Stimulated activated CD8-positive, alpha-beta memory T cell treated with anti-CD3 and anti-CD28 coated beads, Interleukin-4, amount 100 ng/mL, for 48 hours (primary cell): ENCODE measurements at regions not wholly inside any gene's neighbourhood (a gene's known extent, or its start where the extent isn't known, plus 50 kb on each side); places are given as distances from the start of the nearest gene placed in this dataset.
"Not testable (repeated sequence)": the region's sequence is repeated elsewhere in the genome, so short reads cannot be mapped to it uniquely, and the experiment has no call there.

Source experiments
- DNase-seq: peaks from one replicate; pipeline ENCODE4 v3.0.0-alpha.2; 2020

- DNase-seq = no peak
Measured at GRCh38 chr18:40313030-40313642, 1641.9 kb upstream of the PIK3C3 start.

DNA sequence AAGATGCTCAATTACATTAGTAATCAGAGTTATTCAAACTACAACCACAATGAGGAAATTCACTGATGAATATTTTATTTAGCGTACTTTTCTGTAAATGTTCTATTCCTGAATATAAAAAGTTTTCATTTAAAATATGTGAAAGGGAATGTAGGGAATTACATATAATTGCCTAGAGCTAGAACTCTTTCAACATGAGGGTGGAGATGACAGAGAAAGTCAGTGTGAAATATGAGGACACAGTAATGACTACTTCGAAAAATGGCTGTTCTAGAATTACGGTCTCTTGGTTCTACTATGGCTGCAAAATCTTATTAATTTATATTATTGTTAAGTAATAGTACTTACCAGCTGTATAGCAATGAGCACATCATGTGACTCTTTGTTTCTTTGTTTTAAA lies 1647.4 kb upstream of the PIK3C3 start:
- no peak for DNase-seq

- DNase-seq = no peak
Measured at GRCh38 chr18:40296717-40297413, 1658.2 kb upstream of the PIK3C3 start.

DNA sequence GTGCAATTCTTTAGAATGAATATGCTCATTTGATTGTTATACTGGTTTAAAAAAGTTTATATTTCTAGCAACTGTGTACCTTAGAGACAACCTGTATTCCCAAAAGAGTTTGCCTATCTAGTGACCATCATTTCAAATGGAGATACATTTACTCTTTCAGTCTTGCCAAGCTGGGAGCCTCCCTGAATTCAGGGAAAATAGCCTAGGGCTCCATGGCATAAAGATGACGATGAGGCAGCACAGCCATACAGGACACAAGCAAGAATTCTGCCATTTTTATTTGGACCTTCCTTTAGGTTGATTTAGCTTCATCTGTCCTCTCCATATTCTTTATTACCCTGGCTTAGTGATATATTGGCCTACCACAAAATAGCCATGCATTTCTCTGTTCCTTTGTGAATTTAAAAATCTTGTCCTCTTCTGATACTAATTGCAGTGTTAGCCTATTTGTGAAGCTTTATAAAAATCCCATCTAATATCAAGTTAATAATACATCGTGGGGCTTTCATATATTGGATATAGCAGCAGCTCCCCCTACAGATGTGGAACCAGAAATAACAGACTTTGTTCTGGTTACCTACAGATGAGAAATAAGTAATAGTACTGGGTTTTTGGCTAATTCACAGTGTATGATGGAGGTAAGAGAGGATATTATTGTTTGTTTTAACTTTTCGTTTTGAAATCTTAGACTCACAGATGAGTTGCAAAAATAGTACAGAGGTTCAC lies 1661.9 kb upstream of the PIK3C3 start:
- DNase-seq = no peak

DNA sequence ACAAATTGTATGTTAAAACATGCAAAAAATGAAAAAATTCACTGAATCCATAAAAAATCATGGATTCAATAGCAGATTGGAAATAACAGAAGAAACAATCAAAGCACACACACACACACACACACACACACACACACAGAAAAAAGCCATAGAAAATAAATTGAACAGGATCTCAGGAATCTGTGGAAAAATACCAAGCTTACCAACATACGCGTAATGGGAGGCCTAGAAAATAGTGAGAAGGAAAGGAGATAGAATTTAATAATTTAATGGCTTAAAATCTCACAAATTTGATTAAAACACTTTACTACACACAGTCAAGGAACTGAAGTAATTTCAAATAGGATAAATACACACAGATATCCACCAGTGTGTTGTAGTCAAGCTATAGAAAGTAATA lies 1671.5 kb upstream of the PIK3C3 start:
- no peak for DNase-seq

GRCh38 chr18:40281356-40281755 lies 1673.7 kb upstream of the PIK3C3 start:
- not testable (repeated sequence) for DNase-seq

DNA sequence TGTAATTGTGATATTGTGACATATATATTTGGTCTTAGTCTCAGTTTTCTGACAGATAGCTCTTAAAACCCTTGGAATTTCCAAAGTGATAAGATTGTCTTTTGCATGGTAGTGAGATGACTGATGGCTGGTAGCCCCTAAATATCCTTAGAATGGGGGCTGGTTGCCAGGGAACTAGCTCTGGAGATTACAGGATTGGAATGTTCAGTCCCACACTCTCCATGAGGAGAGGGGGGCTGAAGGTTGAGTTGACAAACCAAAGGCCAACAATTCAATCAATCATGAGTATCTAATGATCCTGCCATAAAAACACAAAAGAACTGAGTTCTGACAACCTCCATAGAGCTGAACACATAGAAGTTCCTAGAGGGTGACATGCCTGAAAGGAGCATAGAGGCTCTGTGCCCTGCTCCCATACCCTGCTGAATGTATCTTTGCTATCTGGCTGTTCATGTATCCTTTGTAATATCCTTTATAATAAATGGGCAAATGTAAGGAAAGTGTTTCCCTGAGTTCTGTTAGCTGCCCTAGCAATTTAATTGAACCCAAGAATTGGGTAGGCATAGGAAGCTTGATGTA lies 1680.3 kb upstream of the PIK3C3 start:
- DNase-seq = no peak

- no peak for DNase-seq
Measured at GRCh38 chr18:40272630-40273231, 1682.3 kb upstream of the PIK3C3 start.

- no peak for DNase-seq
Measured at GRCh38 chr18:40259115-40259835, 1695.8 kb upstream of the PIK3C3 start.

- no peak for DNase-seq
Measured at GRCh38 chr18:40258311-40258710, 1696.7 kb upstream of the PIK3C3 start.

DNA sequence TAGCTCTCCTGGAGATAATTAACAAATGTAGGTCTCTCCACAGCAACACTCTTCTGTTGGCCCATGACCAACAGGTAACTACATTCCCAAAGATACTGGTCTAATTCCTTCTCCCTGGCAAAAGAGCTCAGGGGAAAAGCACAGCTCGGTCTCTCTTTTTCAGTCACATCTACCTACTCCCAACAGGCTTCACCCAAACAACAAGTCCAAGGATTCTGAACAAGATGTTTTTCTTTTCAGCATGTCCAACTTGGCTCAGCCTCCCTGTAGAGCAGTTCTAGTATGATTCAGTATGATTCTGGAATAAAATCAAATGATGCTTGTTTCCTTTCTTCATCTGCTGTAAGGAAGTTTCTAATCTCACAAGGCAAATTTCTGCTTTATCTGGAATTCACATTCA lies 1704.8 kb upstream of the PIK3C3 start:
- no peak for DNase-seq

DNA sequence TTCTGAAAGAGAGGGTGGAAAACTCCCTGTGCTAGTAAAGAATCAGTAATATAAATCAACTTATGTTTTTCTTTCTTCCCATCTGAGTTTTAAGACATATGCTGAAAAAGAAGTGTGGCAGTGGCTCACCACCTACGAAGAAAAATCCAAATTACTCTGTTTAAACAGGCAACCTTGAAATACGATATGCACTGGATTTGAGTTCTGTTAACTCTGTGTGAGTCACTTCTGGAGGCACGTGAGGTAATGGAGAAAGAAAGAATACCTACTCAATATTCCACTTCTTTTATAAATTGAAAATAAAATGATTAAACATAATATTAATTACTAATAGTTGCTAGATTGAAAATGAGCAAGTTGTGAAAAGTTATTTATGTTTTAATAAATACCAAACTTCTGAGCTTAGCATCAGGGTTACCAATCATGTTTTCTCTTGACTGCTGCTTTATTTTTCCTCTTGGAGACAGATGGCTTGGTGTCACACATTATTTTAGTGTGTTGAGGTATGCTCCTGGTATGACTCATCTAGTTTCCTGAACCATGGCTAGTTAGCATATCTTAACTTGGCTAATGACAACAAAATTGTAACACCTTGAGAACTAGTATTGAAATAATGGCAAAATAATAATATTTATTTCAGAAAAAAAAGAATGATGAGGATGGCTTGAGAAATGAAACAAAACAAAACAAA lies 1705.5 kb upstream of the PIK3C3 start:
- no peak for DNase-seq

DNA sequence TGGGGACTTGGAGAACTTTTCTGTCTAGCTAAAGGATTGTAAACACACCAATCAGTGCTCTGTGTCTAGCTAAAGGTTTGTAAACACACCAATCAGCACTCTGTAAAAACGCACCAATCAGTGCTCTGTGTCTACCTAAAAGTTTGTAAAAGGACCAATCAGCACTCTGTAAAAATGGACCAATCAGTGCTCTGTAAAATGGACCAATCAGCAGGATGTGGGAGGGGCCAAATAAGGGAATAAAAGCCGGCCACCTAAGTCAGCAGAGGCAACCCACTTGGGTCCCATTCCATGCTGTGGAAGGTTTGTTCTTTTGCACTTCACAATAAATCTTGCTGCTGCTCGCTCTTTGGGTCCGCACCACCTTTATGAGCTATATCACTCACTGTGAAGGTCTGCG lies 1709.4 kb upstream of the PIK3C3 start:
- DNase-seq = not testable (repeated sequence)

DNA sequence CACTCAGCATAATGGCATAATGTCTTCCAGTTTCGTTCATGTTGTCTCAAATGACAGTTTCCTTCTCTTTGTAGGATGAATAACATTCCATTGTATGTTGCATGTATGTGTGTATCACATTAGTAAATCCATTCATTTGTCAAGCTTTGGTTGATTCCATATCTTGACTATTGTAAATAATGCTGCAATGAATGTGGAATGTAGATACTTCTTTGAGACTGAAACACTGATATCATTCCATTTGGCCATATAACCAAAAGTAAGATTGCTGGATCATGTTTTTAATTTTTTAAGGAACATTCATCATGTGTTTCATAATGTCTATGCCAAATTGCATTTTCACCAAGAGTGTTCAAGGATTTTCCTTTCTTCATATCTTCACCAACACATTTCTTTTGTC lies 1711.4 kb upstream of the PIK3C3 start:
- no peak for DNase-seq

DNA sequence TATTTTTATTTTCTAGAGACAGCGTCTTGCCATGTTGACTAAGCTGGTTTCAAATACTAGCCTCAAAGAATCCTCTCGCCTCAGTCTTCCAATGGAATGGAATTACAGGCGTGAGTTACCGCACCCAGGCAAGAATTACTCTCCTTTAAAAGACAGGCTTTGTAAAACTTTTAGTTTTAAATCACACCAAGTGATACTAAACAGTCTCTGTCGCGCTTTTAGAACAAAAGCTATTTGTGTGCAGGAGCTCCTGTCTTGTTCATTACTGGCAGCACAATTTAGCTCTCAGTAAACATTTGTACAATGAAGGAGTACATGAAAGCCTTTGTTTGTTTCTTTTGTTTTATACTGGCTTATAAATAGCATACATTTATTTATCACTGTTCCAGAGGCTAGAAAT lies 1719.2 kb upstream of the PIK3C3 start:
- no peak for DNase-seq

DNA sequence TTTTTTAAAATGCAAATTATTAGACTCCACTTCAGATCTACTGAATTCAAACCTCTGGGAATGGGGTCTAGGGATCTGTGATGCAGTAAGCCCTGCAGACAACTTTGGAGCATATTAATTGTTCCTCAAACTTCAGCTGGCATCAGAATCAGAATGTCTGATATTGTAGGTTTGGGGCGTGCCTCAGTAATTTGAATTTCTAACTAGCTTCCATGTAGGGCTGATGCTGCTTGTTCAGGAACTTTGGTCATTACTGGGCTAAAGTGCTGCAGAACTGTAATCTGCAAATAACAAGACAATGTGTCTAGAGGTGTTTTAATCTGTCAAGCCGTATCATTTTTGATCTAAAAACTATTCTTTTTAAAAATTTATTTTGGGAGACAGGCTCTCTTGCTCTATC lies 1719.7 kb upstream of the PIK3C3 start:
- DNase-seq = no peak

GRCh38 chr18:40233931-40234616 lies 1721.0 kb upstream of the PIK3C3 start:
- no peak for DNase-seq

- no peak for DNase-seq
Measured at GRCh38 chr18:40222776-40223175, 1732.3 kb upstream of the PIK3C3 start.

DNA sequence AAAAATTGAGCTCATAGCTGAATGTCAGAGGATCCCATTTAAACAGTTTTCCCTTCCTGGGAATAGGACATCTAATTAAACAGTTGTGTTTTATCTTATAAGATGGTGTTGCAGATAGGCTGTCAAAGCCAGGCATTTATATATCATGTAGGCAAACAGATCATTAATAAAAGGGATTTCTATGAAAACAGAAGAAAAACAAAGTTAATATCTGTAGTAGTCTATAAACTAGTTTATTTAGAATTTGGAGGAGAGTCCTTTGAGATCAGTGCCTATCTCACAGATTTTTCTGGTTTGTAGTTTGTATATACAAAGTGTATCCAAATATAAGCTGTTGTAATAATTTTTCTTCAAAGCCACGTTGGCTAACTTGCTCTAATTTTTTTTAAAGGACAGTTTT lies 1738.2 kb upstream of the PIK3C3 start:
- DNase-seq = no peak

- DNase-seq = no peak
Measured at GRCh38 chr18:40215979-40216378, 1739.1 kb upstream of the PIK3C3 start.

DNA sequence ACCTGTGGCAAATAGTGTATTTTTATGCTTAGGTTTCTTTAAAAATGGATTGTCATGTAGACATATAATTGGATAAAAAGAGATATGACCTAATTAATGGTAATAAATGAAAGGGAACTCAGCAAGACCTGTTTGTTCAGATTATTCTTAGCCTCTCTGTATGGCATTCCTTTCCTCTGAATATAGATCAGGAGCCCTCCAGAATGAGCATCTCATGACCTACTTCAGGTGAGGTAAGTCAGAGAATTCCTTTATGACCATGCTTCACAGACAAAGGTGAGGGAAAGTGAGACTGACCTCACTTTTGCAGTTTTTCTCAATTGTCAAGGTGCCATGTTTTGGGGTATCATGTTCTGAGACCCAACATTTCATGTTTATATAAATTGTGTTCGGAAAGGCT lies 1744.3 kb upstream of the PIK3C3 start:
- no peak for DNase-seq

- DNase-seq = no peak
Measured at GRCh38 chr18:40208958-40209357, 1746.1 kb upstream of the PIK3C3 start.
